Keratinocyte (primary cell): ENCODE measurements at regions not wholly inside any gene's neighbourhood (a gene's known extent, or its start where the extent isn't known, plus 50 kb on each side); places are given as distances from the start of the nearest gene placed in this dataset.

Experiments used
- DNase-seq: peaks from one replicate; pipeline ENCODE4 v3.0.0-alpha.2; 2011; ENCODE audit warnings: low read depth, missing footprints, low spot score
- FAIRE-seq: peaks from 2 replicates; lab custom pipeline; 2011; peaks lifted over from hg19 to GRCh38; lab: Jason Lieb, UNC
- H2AFZ ChIP-seq: 2 replicates; pipeline ENCODE4 v1.6.0; 2012; ENCODE audit warnings: low read length, control low read depth, inconsistent platforms; ENCODE audit not compliant: control insufficient read depth
- H3K27ac ChIP-seq: 2 replicates; pipeline ENCODE4 v1.5.1; 2011; ENCODE audit warnings: low read length; ENCODE audit not compliant: control insufficient read depth, insufficient read depth
- H3K27me3 ChIP-seq: 3 replicates; pipeline ENCODE4 v1.6.0; 2011; ENCODE audit warnings: low read length; ENCODE audit not compliant: control insufficient read depth, insufficient read depth; ENCODE audit errors: extremely low read depth
- H3K36me3 ChIP-seq, 2 experiments: 2 replicates in 1 of 2; 3 replicates in 1 of 2; pipeline ENCODE4 v1.5.1; 2011; ENCODE audit warnings: low read length in 2 of 2, mild to moderate bottlenecking in 1 of 2; ENCODE audit not compliant: control insufficient read depth in 2 of 2, insufficient read depth in 2 of 2; ENCODE audit errors: extremely low read depth in 1 of 2
- H3K4me1 ChIP-seq: 3 replicates; pipeline ENCODE4 v1.5.1; 2011; ENCODE audit warnings: low read length; ENCODE audit not compliant: control insufficient read depth, insufficient read depth; ENCODE audit errors: extremely low read depth
- H3K4me2 ChIP-seq: 3 replicates; pipeline ENCODE4 v1.6.0; 2011; ENCODE audit warnings: low read depth, low read length; ENCODE audit not compliant: control insufficient read depth, insufficient read depth; ENCODE audit errors: extremely low read depth
- H3K4me3 ChIP-seq, 3 experiments: fragments of 200-600 bp in 1 of 3; sonication (generic) in 1 of 3; 2 replicates in 2 of 3; 3 replicates in 1 of 3; pipeline ENCODE4 v1.5.1; 2011 to 2016; ENCODE audit warnings: low read length in 3 of 3, mild to moderate bottlenecking in 3 of 3, control low read depth in 2 of 3, inconsistent platforms in 1 of 3, low read depth in 1 of 3, mixed read lengths in 1 of 3, mixed run types in 1 of 3, moderate library complexity in 1 of 3; ENCODE audit not compliant: control insufficient read depth in 2 of 3, insufficient read depth in 2 of 3; ENCODE audit errors: extremely low read depth in 1 of 3
- H3K79me2 ChIP-seq: 2 replicates; pipeline ENCODE4 v1.6.0; 2012; ENCODE audit warnings: low read length; ENCODE audit not compliant: control insufficient read depth, insufficient read depth
- H3K9ac ChIP-seq: 3 replicates; pipeline ENCODE4 v1.6.0; 2011; ENCODE audit warnings: low read length; ENCODE audit not compliant: control insufficient read depth, insufficient read depth; ENCODE audit errors: extremely low read depth
- H3K9me1 ChIP-seq: 3 replicates; pipeline ENCODE4 v1.6.0; 2011; ENCODE audit warnings: low read length; ENCODE audit not compliant: control insufficient read depth, insufficient read depth; ENCODE audit errors: extremely low read depth
- H3K9me3 ChIP-seq: 2 replicates; pipeline ENCODE4 v1.5.1; 2012; ENCODE audit warnings: low read depth, low read length; ENCODE audit not compliant: control insufficient read depth
- H4K20me1 ChIP-seq: 3 replicates; pipeline ENCODE4 v1.6.0; 2011; ENCODE audit warnings: low read length; ENCODE audit not compliant: control insufficient read depth, insufficient read depth; ENCODE audit errors: extremely low read depth
- EZH2 ChIP-seq: IDR thresholded peaks from one replicate; pipeline ENCODE4 v1.6.1; 2012; ENCODE audit warnings: inconsistent platforms, mild to moderate bottlenecking, low read length, moderate library complexity
- dilution Hi-C: fragments of 300-500 bp; cut with MboI; formaldehyde crosslinking; loops from one replicate; pipeline ENCODE4 v1.7.0; 2020; ENCODE audit warnings: low sequenced_read_pairs; ENCODE audit not compliant: extremely low pct_ligation_motif_present
- TF ChIP-seq, protein P1 (sequence below), 3 experiments: IDR thresholded peaks in 1 of 3; conservative IDR thresholded peaks in 1 of 3; optimal IDR thresholded peaks in 1 of 3; 2 replicates in 2 of 3; 3 replicates in 1 of 3; pipeline versions ENCODE3 to v1.5.1; 2011; ENCODE audit warnings: low read length in 3 of 3, mild to moderate bottlenecking in 3 of 3, moderate library complexity in 2 of 3, control low read depth in 1 of 3, inconsistent platforms in 1 of 3; ENCODE audit not compliant: insufficient read depth in 2 of 3; ENCODE audit errors: extremely low read depth in 1 of 3

DNA sequence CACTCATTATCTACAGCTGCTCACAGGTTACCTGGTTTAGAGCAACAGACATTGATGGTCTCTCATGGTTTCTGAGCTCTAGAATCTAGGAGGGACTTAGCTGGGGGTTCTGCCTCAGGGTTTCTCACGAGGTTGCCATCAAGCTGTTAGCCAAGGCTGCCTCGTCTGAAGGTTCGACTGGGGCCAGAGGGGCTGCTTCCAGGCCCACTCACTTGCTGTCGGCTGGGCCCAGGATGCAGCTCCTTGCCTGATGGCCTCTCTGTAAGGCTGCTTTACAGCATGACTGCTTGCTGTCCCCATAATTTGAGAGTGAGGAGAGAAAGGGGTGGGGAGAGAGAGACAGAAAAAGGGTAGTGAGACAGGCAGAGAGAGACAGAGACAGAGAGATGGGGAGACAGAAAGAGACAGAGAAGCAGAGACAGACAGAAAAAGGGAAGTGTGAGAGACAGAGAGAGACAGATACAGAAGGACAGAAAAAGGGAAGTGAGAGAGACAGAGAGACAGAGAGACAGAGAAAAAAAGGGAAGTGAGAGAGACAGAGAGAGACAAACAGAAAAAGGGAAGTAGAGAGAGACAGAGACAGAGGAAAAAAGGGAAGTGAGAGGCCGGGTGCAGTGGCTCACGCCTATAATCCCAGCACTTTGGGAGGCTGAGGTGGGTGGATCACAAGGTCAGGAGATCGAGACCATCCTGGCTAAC is 106.8 kb upstream of the C1orf174 start:
- TF ChIP-seq, protein P1, sequence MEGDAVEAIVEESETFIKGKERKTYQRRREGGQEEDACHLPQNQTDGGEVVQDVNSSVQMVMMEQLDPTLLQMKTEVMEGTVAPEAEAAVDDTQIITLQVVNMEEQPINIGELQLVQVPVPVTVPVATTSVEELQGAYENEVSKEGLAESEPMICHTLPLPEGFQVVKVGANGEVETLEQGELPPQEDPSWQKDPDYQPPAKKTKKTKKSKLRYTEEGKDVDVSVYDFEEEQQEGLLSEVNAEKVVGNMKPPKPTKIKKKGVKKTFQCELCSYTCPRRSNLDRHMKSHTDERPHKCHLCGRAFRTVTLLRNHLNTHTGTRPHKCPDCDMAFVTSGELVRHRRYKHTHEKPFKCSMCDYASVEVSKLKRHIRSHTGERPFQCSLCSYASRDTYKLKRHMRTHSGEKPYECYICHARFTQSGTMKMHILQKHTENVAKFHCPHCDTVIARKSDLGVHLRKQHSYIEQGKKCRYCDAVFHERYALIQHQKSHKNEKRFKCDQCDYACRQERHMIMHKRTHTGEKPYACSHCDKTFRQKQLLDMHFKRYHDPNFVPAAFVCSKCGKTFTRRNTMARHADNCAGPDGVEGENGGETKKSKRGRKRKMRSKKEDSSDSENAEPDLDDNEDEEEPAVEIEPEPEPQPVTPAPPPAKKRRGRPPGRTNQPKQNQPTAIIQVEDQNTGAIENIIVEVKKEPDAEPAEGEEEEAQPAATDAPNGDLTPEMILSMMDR (optimal IDR thresholded peaks at IDR 0.05 in 1 of 3, IDR thresholded peaks at IDR 0.05 in 1 of 3, conservative IDR thresholded peaks at IDR 0.05 in 1 of 3; ENCODE audit: extremely low read depth in 1 of 3, insufficient read depth in 2 of 3, low read length in 3 of 3): no peak
- no peak for TF ChIP-seq EZH2
- Histone ChIP-seq H3K9me3 (peaks cover 12% of the 10 kb centered on the region), H4K20me1 (no peaks in the 10 kb centered on the region), H3K4me1 (no peaks in the 10 kb centered on the region), H3K9me1 (no peaks in the 10 kb centered on the region), H3K4me3 (no peak overlapping the region), H3K9ac (no peak overlapping the region), H3K4me2 (no peak overlapping the region), H3K27ac (no peak overlapping the region), H2AFZ (no peak overlapping the region), H3K27me3 (no peaks in the 10 kb centered on the region), H3K79me2 (no peaks in the 10 kb centered on the region), H3K36me3 (no peaks in the 10 kb centered on the region)
- FAIRE-seq: no peak
- DNase-seq: no peak
- dilution Hi-C loops: no loop called here

DNA sequence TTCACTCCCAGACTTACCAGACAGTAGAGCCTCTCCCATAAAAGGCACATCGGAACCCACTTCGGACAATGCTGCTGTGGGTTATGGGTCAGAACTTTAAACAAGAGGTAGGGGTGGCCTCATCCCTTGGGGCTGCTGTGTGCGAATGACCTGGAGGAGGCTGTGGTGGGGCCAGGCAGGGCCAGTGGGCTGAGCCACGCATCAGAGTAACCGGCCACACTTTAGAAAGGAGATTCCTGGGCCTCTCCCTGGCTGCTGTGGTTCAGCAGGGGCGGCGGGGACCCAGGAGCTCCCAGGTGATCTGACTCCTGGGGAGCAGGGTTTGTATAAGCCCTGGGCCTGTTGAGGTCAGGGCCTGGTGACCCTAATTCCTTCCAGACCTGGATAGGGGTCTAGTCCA is 110.2 kb upstream of the C1orf174 start:
- Histone ChIP-seq H3K36me3 (no peaks in the 10 kb centered on the region), H4K20me1 (no peaks in the 10 kb centered on the region)
- DNase-seq: no peak

More for the DNA sequence above, 110.2 kb upstream of the C1orf174 start:
- Histone ChIP-seq H2AFZ (no peak overlapping the region), H3K27me3 (no peaks in the 10 kb centered on the region), H3K4me1 (no peaks in the 10 kb centered on the region), H3K9me1 (no peaks in the 10 kb centered on the region), H3K9ac (no peak overlapping the region), H3K9me3 (peaks cover 4% of the 10 kb centered on the region), H3K79me2 (no peaks in the 10 kb centered on the region), H3K4me3 (no peak overlapping the region), H3K27ac (no peak overlapping the region), H3K4me2 (no peak overlapping the region)
- no peak for FAIRE-seq
- dilution Hi-C loops: no loop called here
- TF ChIP-seq EZH2: no peak
- TF ChIP-seq, protein P1 (optimal IDR thresholded peaks at IDR 0.05 in 1 of 3, IDR thresholded peaks at IDR 0.05 in 1 of 3, conservative IDR thresholded peaks at IDR 0.05 in 1 of 3; ENCODE audit: extremely low read depth in 1 of 3, insufficient read depth in 2 of 3, low read length in 3 of 3): no peak
